ENCODE measurements at regions not wholly inside any gene's neighbourhood (a gene's known extent, or its start where the extent isn't known, plus 50 kb on each side); places are given as distances from the start of the nearest gene placed in this dataset.

GRCh38 chr17:77001487-77001886 lies 133.3 kb downstream of the MGAT5B start:
- Histone ChIP-seq H3K4me1 (peaks cover 0 to 29% (median 23%) of the 10 kb centered on the region in 6 donors), H3K27me3 (replicated peaks in 1 of 7) (peaks cover 0 to 36% (median 0%) of the 10 kb centered on the region in 7 donors), H3K4me3 (no peak overlapping the region), H3K27ac (no peak overlapping the region), H3K36me3 (no peaks in the 10 kb centered on the region), H3K9me3 (no peaks in the 10 kb centered on the region)
- intact Hi-C loops (cut with DNase I; ENCODE audit: low total_unique reads): no loop called here
- DNase-seq: no peak
- WGBS, 5 donors: 93 to 97% (median 95%) methylated on average over 7 of the region's 7 CpGs
- TF ChIP-seq POLR2AphosphoS5 (IDR thresholded peaks at IDR 0.05) (no peak), CTCF (IDR thresholded peaks at IDR 0.05 in 8 of 11, conservative IDR thresholded peaks at IDR 0.05 in 3 of 11) (no peak), POLR2A (IDR thresholded peaks at IDR 0.05) (no peak)

GRCh38 chr17:77002103-77003045 lies 134.2 kb downstream of the MGAT5B start:
- H3K27ac ChIP-seq: no peak overlapping the region
- H3K4me3 ChIP-seq: no peak overlapping the region
- no peaks in the 10 kb centered on the region for H3K36me3 ChIP-seq
- peaks cover 0 to 22% (median 18%) of the 10 kb centered on the region in 6 donors for H3K4me1 ChIP-seq
- WGBS, 5 donors: 80 to 93% (median 82%) methylated on average over 22 to 23 of the region's 23 CpGs
- intact Hi-C loops (cut with DNase I; ENCODE audit: low total_unique reads): no loop called here
- no peaks in the 10 kb centered on the region for H3K9me3 ChIP-seq
- TF ChIP-seq CTCF (IDR thresholded peaks at IDR 0.05 in 8 of 11, conservative IDR thresholded peaks at IDR 0.05 in 3 of 11): no peak
- TF ChIP-seq POLR2A (IDR thresholded peaks at IDR 0.05): no peak
- TF ChIP-seq POLR2AphosphoS5 (IDR thresholded peaks at IDR 0.05): no peak
- H3K27me3 ChIP-seq (replicated peaks in 1 of 7): peaks cover 0 to 42% (median 0%) of the 10 kb centered on the region in 7 donors
- no peak for DNase-seq

- WGBS, 5 donors: 89 to 93% (median 92%) methylated on average over 2 of the region's 2 CpGs
- peaks cover 0 to 9% (median 5%) of the 10 kb centered on the region in 6 donors for H3K4me1 ChIP-seq
- no peak for TF ChIP-seq CTCF (IDR thresholded peaks at IDR 0.05 in 8 of 11, conservative IDR thresholded peaks at IDR 0.05 in 3 of 11)
- no peak for TF ChIP-seq POLR2AphosphoS5 (IDR thresholded peaks at IDR 0.05)
- no peak for TF ChIP-seq POLR2A (IDR thresholded peaks at IDR 0.05)
- intact Hi-C loops (cut with DNase I; ENCODE audit: low total_unique reads): no loop called here
- no peaks in the 10 kb centered on the region for H3K36me3 ChIP-seq
- no peak overlapping the region for H3K27ac ChIP-seq
- no peak overlapping the region for H3K4me3 ChIP-seq
- no peak for DNase-seq
- peaks cover 0 to 38% (median 0%) of the 10 kb centered on the region in 7 donors for H3K27me3 ChIP-seq (replicated peaks in 1 of 7)
- no peaks in the 10 kb centered on the region for H3K9me3 ChIP-seq
These were observed 135.5 kb downstream of the MGAT5B start for GRCh38 chr17:77003699-77004098.

GRCh38 chr17:77006971-77007649 lies 133.7 kb upstream of the SEC14L1 start:
- TF ChIP-seq CTCF (IDR thresholded peaks at IDR 0.05 in 8 of 11, conservative IDR thresholded peaks at IDR 0.05 in 3 of 11) (no peak), POLR2AphosphoS5 (IDR thresholded peaks at IDR 0.05) (no peak), POLR2A (IDR thresholded peaks at IDR 0.05) (no peak)
- intact Hi-C loops (cut with DNase I; ENCODE audit: low total_unique reads): no loop called here
- H3K4me1 ChIP-seq: no peaks in the 10 kb centered on the region
- H3K4me3 ChIP-seq: no peak overlapping the region
- H3K27me3 ChIP-seq (replicated peaks in 1 of 7): peaks cover 0 to 22% (median 0%) of the 10 kb centered on the region in 7 donors
- H3K36me3 ChIP-seq: no peaks in the 10 kb centered on the region
- no peak for DNase-seq
- H3K9me3 ChIP-seq: peaks cover 0 to 27% (median 20%) of the 10 kb centered on the region in 8 donors
- 66 to 80% (median 73%) methylated on average over 15 to 20 of the region's 20 CpGs for WGBS, 5 donors
- H3K27ac ChIP-seq: no peak overlapping the region
